ENCODE measurements at regions not wholly inside any gene's neighbourhood (a gene's known extent, or its start where the extent isn't known, plus 50 kb on each side); places are given as distances from the start of the nearest gene placed in this dataset.

DNA sequence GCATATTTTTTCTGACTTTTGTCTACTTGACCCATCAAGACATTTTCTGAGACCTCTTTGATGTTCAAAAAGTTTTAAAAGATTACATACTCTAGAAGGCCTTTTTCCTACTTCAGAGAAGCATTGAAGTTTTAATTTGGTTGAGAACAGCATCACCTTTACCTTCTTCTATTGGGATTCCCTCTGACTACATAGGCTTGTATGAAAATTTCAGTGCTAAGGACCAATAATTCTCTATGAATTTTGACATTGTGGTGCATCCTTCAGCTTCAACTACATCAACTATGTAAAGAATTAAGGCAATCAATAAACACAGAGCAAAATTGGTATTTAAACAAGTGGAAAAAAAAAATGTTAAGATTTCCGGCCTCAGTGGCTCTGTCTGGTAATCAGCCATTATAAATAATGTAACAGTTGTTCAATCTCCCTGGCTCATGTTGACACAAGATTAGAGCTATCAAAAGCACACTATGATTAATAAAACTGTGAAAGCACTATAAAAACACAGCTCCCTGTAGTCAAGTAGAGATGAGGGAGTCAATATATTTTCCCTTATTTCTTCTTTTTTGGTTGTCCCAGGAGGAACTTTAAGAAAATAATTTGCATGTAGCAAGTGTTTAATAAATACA lies 627.0 kb upstream of the SYT4 start:
- no peak overlapping the region for H3K18ac ChIP-seq (ENCODE audit: low read length)
- no peak overlapping the region for H3K4me3 ChIP-seq (ENCODE audit: low read depth, low read length)
- H4K8ac ChIP-seq (ENCODE audit: low read depth, low read length), result no peak overlapping the region
- H3K9me3 ChIP-seq (ENCODE audit: insufficient read depth, low read depth, low read length), result no peaks in the 10 kb centered on the region
- H4K12ac ChIP-seq (ENCODE audit: low read depth, low read length), result no peak overlapping the region
- no peak overlapping the region for H2BK5ac ChIP-seq (ENCODE audit: low read depth, low read length, poor library complexity)
- no peaks in the 10 kb centered on the region for H3K36me3 ChIP-seq (ENCODE audit: control insufficient read depth in 1 of 2, insufficient read depth in 2 of 2, low read length in 2 of 2)
- H3K79me1 ChIP-seq (ENCODE audit: low read length), result no peaks in the 10 kb centered on the region
- no peak overlapping the region for H3K23ac ChIP-seq (ENCODE audit: low read length)
- no peaks in the 10 kb centered on the region for H3K79me2 ChIP-seq (ENCODE audit: control insufficient read depth, insufficient read depth, low read length, poor library complexity)
- no peak overlapping the region for H3K27ac ChIP-seq (ENCODE audit: low read depth, low read length)
- no peak overlapping the region for H3K4ac ChIP-seq (ENCODE audit: low read depth, low read length)
- no peaks in the 10 kb centered on the region for H3K4me1 ChIP-seq (ENCODE audit: control insufficient read depth in 1 of 2, insufficient read depth in 2 of 2, low read length in 2 of 2)
- no CpG with 5 or more reads among the region's 1 CpG for whole genome bisulfite sequencing (ENCODE audit: extremely low coverage, insufficient coverage, insufficient read length)
- H3K14ac ChIP-seq (ENCODE audit: low read length), result no peak overlapping the region
- H2AFZ ChIP-seq (ENCODE audit: insufficient read depth, low read length, poor library complexity), result no peak overlapping the region
- no peak overlapping the region for H3K4me2 ChIP-seq (ENCODE audit: low read length)
- H2AK5ac ChIP-seq (ENCODE audit: low read length), result no peak overlapping the region
- H3K27me3 ChIP-seq (ENCODE audit: insufficient read depth, low read length), result no peaks in the 10 kb centered on the region
- H2BK12ac ChIP-seq (ENCODE audit: low read length), result no peak overlapping the region
- no peak for DNase-seq
- H4K91ac ChIP-seq (ENCODE audit: low read depth, low read length), result no peak overlapping the region
- H2BK120ac ChIP-seq (ENCODE audit: insufficient read depth, low read length, poor library complexity), result no peak overlapping the region
- no peak overlapping the region for H3K9ac ChIP-seq (ENCODE audit: low read length)

DNA sequence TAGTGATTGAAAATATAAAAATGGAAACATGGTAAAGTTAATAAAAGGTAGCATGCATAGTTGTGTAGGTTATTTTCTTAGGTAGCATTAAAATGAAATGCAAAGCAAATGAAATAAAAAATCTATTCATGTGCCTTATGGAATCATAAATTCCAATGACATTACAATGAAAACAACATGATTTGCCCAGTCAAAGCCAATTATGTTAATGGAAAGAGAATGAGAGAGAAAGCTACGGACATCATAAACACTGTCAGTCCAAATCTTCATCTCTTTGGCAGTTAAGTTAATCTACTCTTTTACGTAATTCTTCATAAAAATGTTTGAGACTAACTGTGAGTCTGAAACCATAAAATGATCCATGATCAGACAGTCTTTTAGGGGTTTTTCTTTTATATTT lies 636.7 kb upstream of the SYT4 start:
- no peak for DNase-seq
- H2BK5ac ChIP-seq (ENCODE audit: low read depth, low read length, poor library complexity), result no peak overlapping the region
- no peak overlapping the region for H2BK120ac ChIP-seq (ENCODE audit: insufficient read depth, low read length, poor library complexity)
- no peak overlapping the region for H2AK5ac ChIP-seq (ENCODE audit: low read length)
- no peak overlapping the region for H3K18ac ChIP-seq (ENCODE audit: low read length)
- H4K12ac ChIP-seq (ENCODE audit: low read depth, low read length), result no peak overlapping the region
- H3K79me1 ChIP-seq (ENCODE audit: low read length), result no peaks in the 10 kb centered on the region
- H3K4ac ChIP-seq (ENCODE audit: low read depth, low read length), result no peak overlapping the region
- H3K4me3 ChIP-seq (ENCODE audit: low read depth, low read length), result no peak overlapping the region
- H3K36me3 ChIP-seq (ENCODE audit: control insufficient read depth in 1 of 2, insufficient read depth in 2 of 2, low read length in 2 of 2), result no peaks in the 10 kb centered on the region
- H2BK12ac ChIP-seq (ENCODE audit: low read length), result no peak overlapping the region
- no peaks in the 10 kb centered on the region for H3K27me3 ChIP-seq (ENCODE audit: insufficient read depth, low read length)
- no peak overlapping the region for H2AFZ ChIP-seq (ENCODE audit: insufficient read depth, low read length, poor library complexity)
- no peak overlapping the region for H3K9ac ChIP-seq (ENCODE audit: low read length)
- H3K79me2 ChIP-seq (ENCODE audit: control insufficient read depth, insufficient read depth, low read length, poor library complexity), result no peaks in the 10 kb centered on the region
- H4K8ac ChIP-seq (ENCODE audit: low read depth, low read length), result no peak overlapping the region
- no peak overlapping the region for H4K91ac ChIP-seq (ENCODE audit: low read depth, low read length)
- H3K23ac ChIP-seq (ENCODE audit: low read length), result no peak overlapping the region
- no peak overlapping the region for H3K4me2 ChIP-seq (ENCODE audit: low read length)
- no peaks in the 10 kb centered on the region for H3K9me3 ChIP-seq (ENCODE audit: insufficient read depth, low read depth, low read length)
- no peaks in the 10 kb centered on the region for H3K4me1 ChIP-seq (ENCODE audit: control insufficient read depth in 1 of 2, insufficient read depth in 2 of 2, low read length in 2 of 2)
- no peak overlapping the region for H3K14ac ChIP-seq (ENCODE audit: low read length)
- no CpG with 5 or more reads among the region's 2 CpGs for WGBS (ENCODE audit: extremely low coverage, insufficient coverage, insufficient read length)
- no peak overlapping the region for H3K27ac ChIP-seq (ENCODE audit: low read depth, low read length)

DNA sequence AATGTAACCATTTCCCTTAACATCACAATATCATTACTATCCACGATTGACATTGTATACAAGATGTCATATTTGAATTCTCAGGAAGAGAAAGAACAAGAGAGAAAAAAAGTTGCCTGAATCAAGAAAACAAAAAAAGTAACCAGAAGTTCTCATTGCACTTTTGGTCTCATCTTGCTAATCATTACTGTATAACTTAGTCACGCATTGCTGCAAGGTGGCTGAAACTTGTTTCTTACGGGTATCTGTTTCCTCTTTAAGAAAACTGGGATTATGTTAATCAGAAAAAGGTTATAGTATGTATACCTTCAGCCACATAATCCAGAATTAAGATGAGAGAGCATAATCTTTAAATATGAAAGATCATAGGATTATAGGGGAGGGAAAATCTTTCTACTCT lies 639.7 kb upstream of the SYT4 start:
- WGBS (ENCODE audit: extremely low coverage, insufficient coverage, insufficient read length), result no CpG with 5 or more reads among the region's 3 CpGs
- Histone ChIP-seq H3K79me1 (ENCODE audit: low read length) (no peaks in the 10 kb centered on the region), H2AFZ (ENCODE audit: insufficient read depth, low read length, poor library complexity) (no peak overlapping the region)

DNA sequence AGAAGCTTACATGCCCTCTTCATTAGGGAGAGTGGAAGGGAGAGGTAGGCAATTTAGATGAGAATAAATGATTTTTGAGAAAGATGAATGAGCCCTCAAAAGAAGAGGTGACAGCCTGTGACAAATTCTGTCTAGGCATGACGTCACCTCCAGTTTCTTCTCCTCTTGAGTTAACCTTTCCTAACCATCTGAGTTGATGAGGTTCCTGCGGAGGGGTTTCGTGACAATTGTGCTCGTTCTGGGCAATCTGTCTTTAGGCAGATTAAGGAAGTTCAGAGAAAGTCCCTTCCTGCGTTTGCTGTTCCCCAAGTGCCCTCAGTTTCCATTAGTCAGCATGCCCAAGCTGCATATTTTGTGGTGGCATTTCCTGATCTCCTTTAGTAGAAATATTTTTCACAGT lies 640.2 kb upstream of the SYT4 start:
- H3K4me2 ChIP-seq (ENCODE audit: low read length), result no peak overlapping the region
- WGBS (ENCODE audit: extremely low coverage, insufficient coverage, insufficient read length), result no CpG with 5 or more reads among the region's 5 CpGs
- DNase-seq, result no peak

More for the DNA sequence above, 639.7 kb upstream of the SYT4 start:
- Histone ChIP-seq H4K8ac (ENCODE audit: low read depth, low read length) (no peak overlapping the region), H3K27ac (ENCODE audit: low read depth, low read length) (no peak overlapping the region), H3K4ac (ENCODE audit: low read depth, low read length) (no peak overlapping the region), H3K36me3 (ENCODE audit: control insufficient read depth in 1 of 2, insufficient read depth in 2 of 2, low read length in 2 of 2) (no peaks in the 10 kb centered on the region), H3K14ac (ENCODE audit: low read length) (no peak overlapping the region), H2AK5ac (ENCODE audit: low read length) (no peak overlapping the region), H2BK12ac (ENCODE audit: low read length) (no peak overlapping the region), H2BK120ac (ENCODE audit: insufficient read depth, low read length, poor library complexity) (no peak overlapping the region), H3K79me2 (ENCODE audit: control insufficient read depth, insufficient read depth, low read length, poor library complexity) (no peaks in the 10 kb centered on the region), H3K9ac (ENCODE audit: low read length) (no peak overlapping the region), H3K9me3 (ENCODE audit: insufficient read depth, low read depth, low read length) (no peaks in the 10 kb centered on the region), H2BK5ac (ENCODE audit: low read depth, low read length, poor library complexity) (no peak overlapping the region), H3K4me1 (ENCODE audit: control insufficient read depth in 1 of 2, insufficient read depth in 2 of 2, low read length in 2 of 2) (no peaks in the 10 kb centered on the region), H4K91ac (ENCODE audit: low read depth, low read length) (no peak overlapping the region), H3K23ac (ENCODE audit: low read length) (no peak overlapping the region), H3K4me2 (ENCODE audit: low read length) (no peak overlapping the region), H3K4me3 (ENCODE audit: low read depth, low read length) (no peak overlapping the region), H3K27me3 (ENCODE audit: insufficient read depth, low read length) (no peaks in the 10 kb centered on the region), H4K12ac (ENCODE audit: low read depth, low read length) (no peak overlapping the region), H3K18ac (ENCODE audit: low read length) (no peak overlapping the region)
- no peak for DNase-seq

More for the DNA sequence above, 640.2 kb upstream of the SYT4 start:
- no peak overlapping the region for H2BK5ac ChIP-seq (ENCODE audit: low read depth, low read length, poor library complexity)
- H3K9ac ChIP-seq (ENCODE audit: low read length), result no peak overlapping the region
- no peak overlapping the region for H4K91ac ChIP-seq (ENCODE audit: low read depth, low read length)
- H3K4me3 ChIP-seq (ENCODE audit: low read depth, low read length), result no peak overlapping the region
- no peak overlapping the region for H2AK5ac ChIP-seq (ENCODE audit: low read length)
- H4K12ac ChIP-seq (ENCODE audit: low read depth, low read length), result no peak overlapping the region
- H2AFZ ChIP-seq (ENCODE audit: insufficient read depth, low read length, poor library complexity), result no peak overlapping the region
- H3K18ac ChIP-seq (ENCODE audit: low read length), result no peak overlapping the region
- no peak overlapping the region for H3K14ac ChIP-seq (ENCODE audit: low read length)
- H3K36me3 ChIP-seq (ENCODE audit: control insufficient read depth in 1 of 2, insufficient read depth in 2 of 2, low read length in 2 of 2), result no peaks in the 10 kb centered on the region
- H2BK120ac ChIP-seq (ENCODE audit: insufficient read depth, low read length, poor library complexity), result no peak overlapping the region
- no peaks in the 10 kb centered on the region for H3K9me3 ChIP-seq (ENCODE audit: insufficient read depth, low read depth, low read length)
- no peak overlapping the region for H3K23ac ChIP-seq (ENCODE audit: low read length)
- no peaks in the 10 kb centered on the region for H3K79me2 ChIP-seq (ENCODE audit: control insufficient read depth, insufficient read depth, low read length, poor library complexity)
- H3K79me1 ChIP-seq (ENCODE audit: low read length), result no peaks in the 10 kb centered on the region
- no peaks in the 10 kb centered on the region for H3K27me3 ChIP-seq (ENCODE audit: insufficient read depth, low read length)
- H3K4me1 ChIP-seq (ENCODE audit: control insufficient read depth in 1 of 2, insufficient read depth in 2 of 2, low read length in 2 of 2), result no peaks in the 10 kb centered on the region
- no peak overlapping the region for H4K8ac ChIP-seq (ENCODE audit: low read depth, low read length)
- no peak overlapping the region for H2BK12ac ChIP-seq (ENCODE audit: low read length)
- no peak overlapping the region for H3K27ac ChIP-seq (ENCODE audit: low read depth, low read length)
- no peak overlapping the region for H3K4ac ChIP-seq (ENCODE audit: low read depth, low read length)

All from trophoblast cell (in vitro differentiated cells and primary cell).